ENCODE measurements at regions not wholly inside any gene's neighbourhood (a gene's known extent, or its start where the extent isn't known, plus 50 kb on each side); places are given as distances from the start of the nearest gene placed in this dataset.

DNA sequence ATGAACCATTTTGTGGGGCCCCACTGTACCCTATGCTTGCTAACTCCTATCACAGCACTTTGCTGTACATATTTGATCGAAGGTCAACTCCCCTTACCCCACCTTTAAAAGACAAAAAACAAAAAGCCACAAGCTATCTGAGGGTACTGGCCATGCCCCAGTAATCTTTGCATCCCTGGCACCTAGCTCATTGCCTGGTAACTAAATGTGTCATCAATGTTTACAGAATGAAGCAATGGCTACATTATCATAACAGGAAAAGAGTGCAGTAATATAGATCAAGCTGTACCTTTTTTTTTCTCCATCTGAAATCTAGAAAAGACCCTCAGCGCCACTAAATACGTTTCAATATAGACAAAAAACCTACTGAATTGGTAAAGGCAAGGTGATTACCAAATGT is 188.0 kb downstream of the ELAVL2 start:
- intact Hi-C loops (cut with DNase I; ENCODE audit: low total_unique reads): no loop called here
- Histone ChIP-seq H3K27me3 (no peaks in the 10 kb centered on the region), H3K27ac (no peak overlapping the region), H3K9me3 (no peaks in the 10 kb centered on the region), H3K4me3 (no peak overlapping the region), H3K36me3 (no peaks in the 10 kb centered on the region), H3K4me1 (no peaks in the 10 kb centered on the region)
- TF ChIP-seq, protein P1, sequence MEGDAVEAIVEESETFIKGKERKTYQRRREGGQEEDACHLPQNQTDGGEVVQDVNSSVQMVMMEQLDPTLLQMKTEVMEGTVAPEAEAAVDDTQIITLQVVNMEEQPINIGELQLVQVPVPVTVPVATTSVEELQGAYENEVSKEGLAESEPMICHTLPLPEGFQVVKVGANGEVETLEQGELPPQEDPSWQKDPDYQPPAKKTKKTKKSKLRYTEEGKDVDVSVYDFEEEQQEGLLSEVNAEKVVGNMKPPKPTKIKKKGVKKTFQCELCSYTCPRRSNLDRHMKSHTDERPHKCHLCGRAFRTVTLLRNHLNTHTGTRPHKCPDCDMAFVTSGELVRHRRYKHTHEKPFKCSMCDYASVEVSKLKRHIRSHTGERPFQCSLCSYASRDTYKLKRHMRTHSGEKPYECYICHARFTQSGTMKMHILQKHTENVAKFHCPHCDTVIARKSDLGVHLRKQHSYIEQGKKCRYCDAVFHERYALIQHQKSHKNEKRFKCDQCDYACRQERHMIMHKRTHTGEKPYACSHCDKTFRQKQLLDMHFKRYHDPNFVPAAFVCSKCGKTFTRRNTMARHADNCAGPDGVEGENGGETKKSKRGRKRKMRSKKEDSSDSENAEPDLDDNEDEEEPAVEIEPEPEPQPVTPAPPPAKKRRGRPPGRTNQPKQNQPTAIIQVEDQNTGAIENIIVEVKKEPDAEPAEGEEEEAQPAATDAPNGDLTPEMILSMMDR (IDR thresholded peaks at IDR 0.05): no peak
- DNase-seq: no peak

DNA sequence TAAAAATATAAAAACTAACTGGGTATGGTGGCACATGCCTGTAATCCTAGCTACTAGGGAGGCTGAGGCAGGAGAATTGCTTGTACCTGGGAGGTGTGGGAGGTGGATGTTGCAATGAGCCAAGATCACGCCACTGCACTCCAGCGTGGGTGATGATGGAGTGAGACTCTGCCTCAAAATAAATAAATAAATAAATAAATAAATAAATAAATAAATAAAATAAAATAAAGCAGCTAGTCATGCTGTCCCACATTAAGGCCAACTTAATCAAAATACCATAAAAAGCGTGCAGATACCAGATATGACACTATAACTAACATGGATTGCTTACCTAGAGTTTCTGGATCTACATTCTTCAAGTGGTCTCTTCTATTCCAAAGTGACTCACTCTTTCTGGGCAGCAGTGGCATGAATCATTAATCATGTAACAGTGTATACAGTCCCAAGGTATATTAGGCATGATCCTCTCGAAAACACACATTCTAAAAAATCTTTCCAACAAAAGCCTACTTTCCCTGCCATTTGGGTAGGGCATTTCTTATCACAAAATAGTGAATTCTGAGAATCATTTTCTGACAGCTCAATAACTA is 187.1 kb downstream of the ELAVL2 start:
- Histone ChIP-seq H3K27me3 (no peaks in the 10 kb centered on the region), H3K4me1 (no peaks in the 10 kb centered on the region), H3K9me3 (no peaks in the 10 kb centered on the region), H3K27ac (no peak overlapping the region), H3K4me3 (no peak overlapping the region), H3K36me3 (no peaks in the 10 kb centered on the region)
- no peak for DNase-seq
- TF ChIP-seq, protein P1 (IDR thresholded peaks at IDR 0.05): no peak
- intact Hi-C loops (cut with DNase I; ENCODE audit: low total_unique reads): no loop called here
